GM13977 (cell line): ENCODE measurements at regions not wholly inside any gene's neighbourhood (a gene's known extent, or its start where the extent isn't known, plus 50 kb on each side); places are given as distances from the start of the nearest gene placed in this dataset.

Source experiments
- DNase-seq: peaks from one replicate; pipeline ENCODE4 v3.0.0; 2012; ENCODE audit warnings: low spot score
- CTCF ChIP-seq: IDR thresholded peaks from 2 replicates; pipeline ENCODE4 v1.5.1; 2012; ENCODE audit warnings: mild to moderate bottlenecking, control low read depth; ENCODE audit not compliant: insufficient read depth; ENCODE audit errors: extremely low read depth, missing control alignments
- in situ Hi-C: fragments of 300-500 bp; cut with MboI; formaldehyde crosslinking; loops from one replicate; pipeline ENCODE4 v1.12.0; 2022; ENCODE audit warnings: low sequenced_read_pairs, low pct_unique_long_range_greater_than_20kb, mixed read lengths, inconsistent platforms; ENCODE audit not compliant: unreplicated experiment

GRCh38 chr17:45577571-45578279 lies 87.2 kb upstream of the PLEKHM1 start:
- in situ Hi-C loops: loop anchor here (25.0 kb wide), 1 partner anchor 1210 kb away; no protein-coding TSS in a partner anchor
- DNase-seq: no peak
- TF ChIP-seq CTCF: no peak

- in situ Hi-C loops: loop anchor here (25.0 kb wide), 1 partner anchor 1209 kb away; no protein-coding TSS in a partner anchor
- no peak for DNase-seq
- TF ChIP-seq CTCF: no peak
Measured at GRCh38 chr17:45578516-45579455, 88.3 kb upstream of the PLEKHM1 start.

GRCh38 chr17:45579529-45580495 lies 89.3 kb upstream of the PLEKHM1 start:
- in situ Hi-C loops: loop anchor here (25.0 kb wide), 1 partner anchor 1207 kb away; no protein-coding TSS in a partner anchor
- no peak for TF ChIP-seq CTCF
- DNase-seq: no peak

GRCh38 chr17:45580924-45581323 lies 90.4 kb upstream of the PLEKHM1 start:
- in situ Hi-C loops: loop anchor here (25.0 kb wide), 1 partner anchor 1206 kb away; no protein-coding TSS in a partner anchor
- no peak for TF ChIP-seq CTCF
- no peak for DNase-seq

- DNase-seq: no peak
- TF ChIP-seq CTCF: no peak
- in situ Hi-C loops: loop anchor here (25.0 kb wide), 1 partner anchor 1205 kb away; no protein-coding TSS in a partner anchor
Measured at GRCh38 chr17:45581860-45582259, 91.3 kb upstream of the PLEKHM1 start.
